22Rv1 (cell line): ENCODE measurements at regions not wholly inside any gene's neighbourhood (a gene's known extent, or its start where the extent isn't known, plus 50 kb on each side); places are given as distances from the start of the nearest gene placed in this dataset.

Experiments used
- H3K27ac ChIP-seq: fragments of 450-650 bp; 2 replicates; pipeline ENCODE4 v1.5.1; 2017
- ZFX ChIP-seq: fragments of 450-650 bp; IDR thresholded peaks from 2 replicates; pipeline ENCODE4 v1.6.1; 2017; ENCODE audit warnings: antibody characterized with exemption, borderline replicate concordance
- TF ChIP-seq, protein P1 (sequence below): fragments of 450-650 bp; IDR thresholded peaks from 2 replicates; pipeline ENCODE4 v1.5.1; 2017; ENCODE audit warnings: mild to moderate bottlenecking

DNA sequence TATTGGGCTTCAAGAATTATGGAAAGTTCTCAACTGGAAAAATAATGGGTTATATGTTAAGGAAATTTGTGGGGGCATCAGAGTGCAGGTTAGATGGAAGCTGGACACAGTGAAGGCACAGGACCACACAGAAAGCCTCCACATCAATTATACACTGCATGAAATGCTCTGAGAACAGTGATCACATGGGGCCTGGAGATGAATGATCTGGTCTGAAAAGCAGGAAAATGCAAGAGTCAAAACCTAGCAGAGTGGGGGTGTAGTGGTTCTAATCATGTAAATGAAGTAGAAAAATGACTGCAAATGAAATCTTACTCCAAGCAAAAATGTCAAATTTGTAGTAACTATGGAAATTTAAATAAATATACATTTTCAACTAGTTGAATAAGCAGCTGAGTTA, 123.6 kb downstream of the TUSC7 start:
- TF ChIP-seq ZFX = no peak
- TF ChIP-seq, protein P1, sequence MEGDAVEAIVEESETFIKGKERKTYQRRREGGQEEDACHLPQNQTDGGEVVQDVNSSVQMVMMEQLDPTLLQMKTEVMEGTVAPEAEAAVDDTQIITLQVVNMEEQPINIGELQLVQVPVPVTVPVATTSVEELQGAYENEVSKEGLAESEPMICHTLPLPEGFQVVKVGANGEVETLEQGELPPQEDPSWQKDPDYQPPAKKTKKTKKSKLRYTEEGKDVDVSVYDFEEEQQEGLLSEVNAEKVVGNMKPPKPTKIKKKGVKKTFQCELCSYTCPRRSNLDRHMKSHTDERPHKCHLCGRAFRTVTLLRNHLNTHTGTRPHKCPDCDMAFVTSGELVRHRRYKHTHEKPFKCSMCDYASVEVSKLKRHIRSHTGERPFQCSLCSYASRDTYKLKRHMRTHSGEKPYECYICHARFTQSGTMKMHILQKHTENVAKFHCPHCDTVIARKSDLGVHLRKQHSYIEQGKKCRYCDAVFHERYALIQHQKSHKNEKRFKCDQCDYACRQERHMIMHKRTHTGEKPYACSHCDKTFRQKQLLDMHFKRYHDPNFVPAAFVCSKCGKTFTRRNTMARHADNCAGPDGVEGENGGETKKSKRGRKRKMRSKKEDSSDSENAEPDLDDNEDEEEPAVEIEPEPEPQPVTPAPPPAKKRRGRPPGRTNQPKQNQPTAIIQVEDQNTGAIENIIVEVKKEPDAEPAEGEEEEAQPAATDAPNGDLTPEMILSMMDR = no peak
- H3K27ac ChIP-seq = no peak overlapping the region

DNA sequence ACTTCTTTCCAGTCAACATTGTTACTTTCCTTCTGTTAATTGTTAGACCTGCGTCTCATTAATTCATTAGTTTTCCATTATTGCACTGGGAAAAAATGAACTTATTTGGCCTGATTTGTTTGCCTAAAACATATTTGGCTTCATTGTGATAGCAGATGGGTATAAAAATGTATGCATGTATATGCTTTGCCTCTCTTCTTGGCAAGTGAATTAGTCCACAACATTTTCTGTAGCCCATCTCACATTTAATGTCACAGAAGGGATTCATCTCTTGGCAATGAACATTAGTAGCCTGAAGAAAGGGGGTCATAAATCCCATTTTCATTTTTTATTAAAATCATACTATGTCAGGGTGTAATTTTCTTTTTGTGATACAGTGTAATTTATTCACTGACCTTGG, 125.2 kb downstream of the TUSC7 start:
- H3K27ac ChIP-seq = no peak overlapping the region
- no peak for TF ChIP-seq ZFX
- TF ChIP-seq, protein P1 = no peak

DNA sequence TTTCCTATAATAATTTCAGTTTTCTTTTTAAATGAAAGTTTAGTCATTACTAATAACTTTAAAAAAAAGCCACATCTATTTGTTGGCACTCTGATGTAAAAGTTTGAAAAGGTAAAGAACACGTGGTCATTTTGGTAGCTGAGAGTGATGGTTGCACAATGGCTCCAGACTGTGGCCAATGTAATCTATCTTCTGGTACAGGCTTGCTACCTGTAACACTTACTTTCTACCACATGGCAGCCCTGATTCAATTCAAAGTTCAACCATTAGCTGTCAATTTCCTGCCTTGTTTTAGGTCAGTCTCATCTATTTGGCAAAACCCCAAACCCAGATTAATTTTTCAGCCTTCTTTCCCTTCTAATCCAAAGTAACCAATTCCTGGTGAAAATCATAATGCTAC, 126.1 kb downstream of the TUSC7 start:
- TF ChIP-seq ZFX = no peak
- TF ChIP-seq, protein P1 = no peak
- no peak overlapping the region for H3K27ac ChIP-seq

DNA sequence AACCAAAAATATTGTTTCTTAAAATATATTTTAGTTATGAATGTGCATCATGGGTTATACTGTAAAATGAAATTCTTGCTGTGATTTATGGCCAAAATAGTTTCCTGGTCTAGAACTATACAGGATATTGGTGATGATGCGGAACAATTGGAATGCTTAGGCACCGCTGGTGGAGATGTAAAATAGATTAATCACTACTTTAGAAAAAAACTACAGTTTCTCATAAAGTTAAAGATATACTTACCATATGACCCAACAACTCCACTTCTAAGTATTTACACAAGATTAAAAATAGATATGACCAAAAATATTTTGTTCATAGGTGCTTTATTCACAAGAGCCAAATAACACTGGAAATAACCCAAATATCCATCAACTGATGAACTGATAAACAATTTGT, 126.7 kb downstream of the TUSC7 start:
- no peak for TF ChIP-seq ZFX
- TF ChIP-seq, protein P1 = no peak
- no peak overlapping the region for H3K27ac ChIP-seq

DNA sequence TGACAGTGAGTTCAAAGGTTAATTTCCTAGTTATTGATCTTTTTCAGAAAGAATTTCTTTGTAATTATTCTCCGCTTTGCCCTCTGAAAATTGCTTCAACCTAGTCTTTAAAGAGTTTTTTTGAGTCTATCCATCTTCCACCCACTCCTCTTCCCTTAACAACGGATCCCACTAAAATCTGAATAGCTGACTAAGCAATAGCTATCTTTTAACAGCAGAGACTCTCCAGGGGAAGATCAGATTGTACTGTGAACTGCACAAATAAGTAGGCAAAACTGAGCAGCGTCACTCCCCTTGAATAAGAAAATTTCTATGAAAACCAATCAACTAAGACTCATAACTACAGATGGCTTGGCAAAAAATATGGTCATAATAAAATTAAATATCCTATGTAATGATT, 127.9 kb downstream of the TUSC7 start:
- TF ChIP-seq ZFX = no peak
- TF ChIP-seq, protein P1 = no peak
- no peak overlapping the region for H3K27ac ChIP-seq

DNA sequence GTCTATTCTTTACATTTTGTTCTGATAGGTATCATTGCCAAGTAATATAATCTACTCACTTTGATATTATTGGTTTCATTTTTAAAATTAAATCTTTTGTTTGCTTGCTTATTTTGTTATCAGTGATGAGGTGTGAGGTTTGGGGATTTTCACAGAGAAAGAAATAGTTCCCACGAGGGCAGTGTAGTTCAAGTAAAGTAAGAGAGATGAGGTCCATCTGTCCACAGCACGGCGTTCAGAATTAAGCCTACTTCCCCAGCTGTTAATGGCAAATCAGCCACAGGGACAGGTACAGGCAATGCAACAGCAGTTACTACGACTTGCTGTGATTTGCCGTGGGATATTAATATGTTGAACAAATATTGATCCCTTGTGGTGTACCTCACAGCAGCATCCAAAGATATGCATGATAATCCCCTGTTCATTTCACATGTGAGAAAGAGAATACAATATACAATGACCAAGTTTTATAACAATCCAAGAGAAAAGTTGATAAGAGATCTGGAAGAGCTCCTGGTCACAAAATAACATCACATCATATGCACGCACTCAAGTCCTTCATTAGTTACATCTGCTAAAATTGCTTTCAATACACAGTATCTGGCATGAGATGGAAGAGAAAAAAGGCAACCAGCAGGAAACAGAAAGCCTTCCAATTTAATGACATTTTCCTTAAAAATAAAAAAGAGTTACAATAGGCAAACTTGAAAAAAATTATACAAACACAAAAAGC, 131.6 kb downstream of the TUSC7 start:
- no peak overlapping the region for H3K27ac ChIP-seq
- TF ChIP-seq, protein P1 = no peak
- no peak for TF ChIP-seq ZFX

DNA sequence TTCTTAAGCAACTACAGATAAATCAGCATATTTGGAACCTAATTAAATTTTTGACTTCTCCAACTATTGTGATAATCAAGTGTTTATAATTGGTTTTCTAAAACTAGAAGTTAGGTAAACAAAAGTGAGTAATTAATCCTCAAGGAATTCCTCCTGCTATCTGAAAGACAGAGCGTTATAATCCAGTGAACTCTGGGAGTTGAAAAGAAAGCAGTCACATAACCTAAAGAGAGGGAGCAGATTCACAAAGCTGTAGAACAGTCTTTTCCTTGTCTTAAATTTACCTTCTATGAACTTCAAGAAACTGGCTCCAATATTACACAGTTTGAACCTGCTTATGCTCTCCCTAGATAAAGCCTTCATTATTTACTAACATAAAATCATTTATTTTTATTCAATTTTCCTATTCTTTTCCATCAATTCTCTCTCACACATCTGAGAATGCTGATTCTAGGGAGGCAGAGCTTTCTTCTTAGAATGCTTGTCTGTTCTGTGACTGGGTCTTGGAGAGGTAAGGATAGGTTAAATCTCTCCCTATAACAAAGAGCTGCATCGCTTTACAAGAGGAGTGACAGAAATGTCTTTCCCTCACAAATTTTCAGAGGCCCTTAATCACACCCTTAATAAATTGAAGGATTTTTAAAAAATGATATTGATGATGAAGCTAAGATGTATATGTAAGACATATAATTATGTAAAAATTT, 132.8 kb downstream of the TUSC7 start:
- TF ChIP-seq, protein P1 = no peak
- TF ChIP-seq ZFX = no peak
- H3K27ac ChIP-seq = no peak overlapping the region
